ENCODE measurements at regions not wholly inside any gene's neighbourhood (a gene's known extent, or its start where the extent isn't known, plus 50 kb on each side); places are given as distances from the start of the nearest gene placed in this dataset.

DNA sequence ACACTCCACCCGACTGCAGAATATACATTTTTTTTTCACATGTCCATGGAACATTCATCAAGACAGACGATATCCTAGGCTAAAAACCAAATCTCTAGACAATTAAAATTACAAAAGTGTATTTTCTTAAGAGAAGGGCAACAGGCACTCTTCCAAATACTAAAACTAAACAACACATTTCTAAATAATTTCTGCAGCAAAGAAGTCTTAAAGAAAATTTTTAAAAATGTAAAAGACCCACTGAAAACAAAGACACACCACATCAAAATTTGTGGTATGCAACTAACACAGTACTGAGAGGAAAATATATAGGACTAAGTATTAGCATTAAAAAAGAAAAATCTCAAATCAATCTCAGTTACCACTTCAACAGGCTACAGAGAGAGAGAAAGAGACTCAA, 570.0 kb downstream of the SLC16A7 start:
- Mint-ChIP-seq H3K27me3 (no peaks in the 10 kb centered on the region), H3K36me3 (no peaks in the 10 kb centered on the region), H3K4me3 (no peak overlapping the region), H3K9me3 (peaks cover 0 to 8% (median 2%) of the 10 kb centered on the region in 7 donors), H3K4me1 (no peaks in the 10 kb centered on the region), H3K27ac (no peak overlapping the region)
- Histone ChIP-seq H3K27ac (ENCODE audit: insufficient read depth, low read length, poor library complexity, severe bottlenecking) (no peak overlapping the region), H3K36me3 (ENCODE audit: control insufficient read depth, insufficient read depth, low read length) (no peaks in the 10 kb centered on the region), H3K4me3 (ENCODE audit: low read depth, low read length) (no peak overlapping the region), H3K27me3 (ENCODE audit: control insufficient read depth, insufficient read depth, low read length) (no peaks in the 10 kb centered on the region), H3K4me1 (ENCODE audit: control insufficient read depth, insufficient read depth, low read length, poor library complexity, severe bottlenecking) (no peaks in the 10 kb centered on the region), H3K9me3 (ENCODE audit: control insufficient read depth in 2 of 2, low read length in 2 of 2) (no peaks in the 10 kb centered on the region)
- DNase-seq: no peak
- no peak for ATAC-seq (ENCODE audit: low read depth in 2 of 2)

DNA sequence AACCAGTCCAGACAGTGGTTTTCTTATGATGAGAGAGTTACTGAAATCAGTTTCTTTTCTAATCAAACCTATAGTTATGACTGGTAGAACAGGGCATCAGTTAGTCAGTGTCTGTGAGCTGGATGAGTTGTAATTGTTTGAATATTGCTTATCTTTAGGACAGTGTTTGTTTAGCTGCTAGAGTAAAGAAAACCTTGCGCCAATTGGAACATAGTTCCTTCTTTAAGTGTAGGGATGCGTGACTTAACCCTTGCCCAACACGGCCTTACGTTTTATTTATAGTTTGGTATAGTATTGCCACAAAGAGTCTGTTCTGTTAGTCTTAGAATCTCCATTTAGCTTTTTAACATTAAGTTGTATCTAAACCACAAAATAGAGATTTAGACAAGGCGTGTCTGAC, 572.6 kb downstream of the SLC16A7 start:
- H3K4me1 Mint-ChIP-seq: no peaks in the 10 kb centered on the region
- H3K36me3 ChIP-seq (ENCODE audit: control insufficient read depth, insufficient read depth, low read length): no peaks in the 10 kb centered on the region
- no peaks in the 10 kb centered on the region for H3K9me3 ChIP-seq (ENCODE audit: control insufficient read depth in 2 of 2, low read length in 2 of 2)
- H3K27ac ChIP-seq (ENCODE audit: insufficient read depth, low read length, poor library complexity, severe bottlenecking): no peak overlapping the region
- peaks cover 0 to 5% (median 4%) of the 10 kb centered on the region in 7 donors for H3K9me3 Mint-ChIP-seq
- no peak overlapping the region for H3K27ac Mint-ChIP-seq
- H3K4me3 ChIP-seq (ENCODE audit: low read depth, low read length): no peak overlapping the region
- ATAC-seq (ENCODE audit: low read depth in 2 of 2) (no peak), DNase-seq (no peak)
- H3K27me3 ChIP-seq (ENCODE audit: control insufficient read depth, insufficient read depth, low read length): no peaks in the 10 kb centered on the region
- no peak overlapping the region for H3K4me3 Mint-ChIP-seq
- no peaks in the 10 kb centered on the region for H3K4me1 ChIP-seq (ENCODE audit: control insufficient read depth, insufficient read depth, low read length, poor library complexity, severe bottlenecking)
- H3K27me3 Mint-ChIP-seq: no peaks in the 10 kb centered on the region
- no peaks in the 10 kb centered on the region for H3K36me3 Mint-ChIP-seq

DNA sequence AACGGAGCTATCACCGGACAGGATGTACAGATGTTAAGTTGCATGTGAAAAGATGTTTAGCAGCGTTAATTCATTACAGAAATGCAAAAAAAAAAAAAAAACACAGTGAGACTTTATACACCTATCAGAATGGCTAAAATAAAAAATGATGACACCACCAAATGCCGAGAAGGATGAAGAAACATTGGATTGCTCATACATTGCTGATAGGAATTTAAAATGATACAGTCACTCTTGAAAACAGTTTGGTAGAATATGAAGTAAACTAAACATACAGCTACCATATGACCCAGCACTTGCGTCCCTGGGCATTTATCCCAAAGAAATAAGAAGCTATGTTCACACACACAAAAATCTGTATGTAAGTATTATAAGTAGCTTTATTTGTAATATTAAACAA, 574.1 kb downstream of the SLC16A7 start:
- Mint-ChIP-seq H3K4me3 (no peak overlapping the region), H3K9me3 (peaks cover 0 to 4% (median 4%) of the 10 kb centered on the region in 7 donors), H3K27me3 (no peaks in the 10 kb centered on the region), H3K36me3 (no peaks in the 10 kb centered on the region), H3K4me1 (no peaks in the 10 kb centered on the region), H3K27ac (no peak overlapping the region)
- Histone ChIP-seq H3K27ac (ENCODE audit: insufficient read depth, low read length, poor library complexity, severe bottlenecking) (no peak overlapping the region), H3K9me3 (ENCODE audit: control insufficient read depth in 2 of 2, low read length in 2 of 2) (no peaks in the 10 kb centered on the region), H3K36me3 (ENCODE audit: control insufficient read depth, insufficient read depth, low read length) (no peaks in the 10 kb centered on the region), H3K4me1 (ENCODE audit: control insufficient read depth, insufficient read depth, low read length, poor library complexity, severe bottlenecking) (no peaks in the 10 kb centered on the region), H3K27me3 (ENCODE audit: control insufficient read depth, insufficient read depth, low read length) (no peaks in the 10 kb centered on the region), H3K4me3 (ENCODE audit: low read depth, low read length) (no peak overlapping the region)
- ATAC-seq (ENCODE audit: low read depth in 2 of 2) (no peak), DNase-seq (no peak)

DNA sequence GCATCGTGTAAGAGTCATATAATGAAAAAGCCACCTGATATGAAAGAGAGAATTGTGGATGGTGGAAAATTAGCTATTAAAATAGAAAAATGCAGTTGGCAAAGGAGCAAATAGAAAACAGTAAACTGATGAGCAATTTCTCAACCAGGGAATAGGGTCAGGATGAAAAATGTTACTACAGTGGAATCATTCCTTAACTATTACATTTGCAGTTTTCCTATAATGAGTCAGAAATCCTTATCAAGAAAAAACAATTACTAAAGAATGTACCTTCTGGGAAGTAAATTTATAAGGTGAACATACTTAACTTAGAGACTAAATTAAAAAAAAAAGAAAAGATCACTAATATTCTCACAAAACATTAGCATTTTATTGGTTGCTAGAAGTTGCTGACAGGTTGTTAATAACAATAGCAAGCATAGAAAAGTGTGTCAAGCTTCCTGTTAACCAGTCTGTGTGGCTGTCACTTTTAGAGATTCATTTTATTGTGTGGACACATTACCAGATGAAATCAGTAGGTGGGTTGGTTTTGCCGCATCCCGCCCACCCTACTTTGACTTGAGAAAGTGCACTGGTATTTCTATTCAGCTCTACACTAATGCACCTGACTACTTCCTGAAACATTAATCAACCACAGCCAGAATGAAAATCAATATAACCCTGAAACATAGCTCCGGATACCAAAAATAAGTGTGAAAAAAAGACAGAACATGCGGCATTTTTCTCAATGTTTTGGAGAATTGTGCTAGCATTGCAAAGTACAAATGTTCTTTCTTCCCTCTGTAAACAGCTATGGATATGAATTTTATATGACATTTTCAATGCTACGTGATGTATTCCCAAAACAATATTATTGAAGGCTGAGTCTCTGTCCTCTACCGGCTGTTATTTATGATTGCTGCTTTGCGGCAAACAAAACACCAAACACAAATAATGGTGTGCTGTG, 576.7 kb downstream of the SLC16A7 start:
- H3K4me1 Mint-ChIP-seq: no peaks in the 10 kb centered on the region
- Histone ChIP-seq H3K4me1 (ENCODE audit: control insufficient read depth, insufficient read depth, low read length, poor library complexity, severe bottlenecking) (no peaks in the 10 kb centered on the region), H3K4me3 (ENCODE audit: low read depth, low read length) (no peak overlapping the region), H3K27me3 (ENCODE audit: control insufficient read depth, insufficient read depth, low read length) (no peaks in the 10 kb centered on the region), H3K27ac (ENCODE audit: insufficient read depth, low read length, poor library complexity, severe bottlenecking) (no peak overlapping the region), H3K9me3 (ENCODE audit: control insufficient read depth in 2 of 2, low read length in 2 of 2) (no peaks in the 10 kb centered on the region), H3K36me3 (ENCODE audit: control insufficient read depth, insufficient read depth, low read length) (no peaks in the 10 kb centered on the region)
- DNase-seq (no peak), ATAC-seq (ENCODE audit: low read depth in 2 of 2) (no peak)
- H3K4me3 Mint-ChIP-seq: no peak overlapping the region
- no peaks in the 10 kb centered on the region for H3K27me3 Mint-ChIP-seq
- no peaks in the 10 kb centered on the region for H3K36me3 Mint-ChIP-seq
- H3K27ac Mint-ChIP-seq: no peak overlapping the region
- H3K9me3 Mint-ChIP-seq: peaks cover 0 to 4% (median 0%) of the 10 kb centered on the region in 7 donors

DNA sequence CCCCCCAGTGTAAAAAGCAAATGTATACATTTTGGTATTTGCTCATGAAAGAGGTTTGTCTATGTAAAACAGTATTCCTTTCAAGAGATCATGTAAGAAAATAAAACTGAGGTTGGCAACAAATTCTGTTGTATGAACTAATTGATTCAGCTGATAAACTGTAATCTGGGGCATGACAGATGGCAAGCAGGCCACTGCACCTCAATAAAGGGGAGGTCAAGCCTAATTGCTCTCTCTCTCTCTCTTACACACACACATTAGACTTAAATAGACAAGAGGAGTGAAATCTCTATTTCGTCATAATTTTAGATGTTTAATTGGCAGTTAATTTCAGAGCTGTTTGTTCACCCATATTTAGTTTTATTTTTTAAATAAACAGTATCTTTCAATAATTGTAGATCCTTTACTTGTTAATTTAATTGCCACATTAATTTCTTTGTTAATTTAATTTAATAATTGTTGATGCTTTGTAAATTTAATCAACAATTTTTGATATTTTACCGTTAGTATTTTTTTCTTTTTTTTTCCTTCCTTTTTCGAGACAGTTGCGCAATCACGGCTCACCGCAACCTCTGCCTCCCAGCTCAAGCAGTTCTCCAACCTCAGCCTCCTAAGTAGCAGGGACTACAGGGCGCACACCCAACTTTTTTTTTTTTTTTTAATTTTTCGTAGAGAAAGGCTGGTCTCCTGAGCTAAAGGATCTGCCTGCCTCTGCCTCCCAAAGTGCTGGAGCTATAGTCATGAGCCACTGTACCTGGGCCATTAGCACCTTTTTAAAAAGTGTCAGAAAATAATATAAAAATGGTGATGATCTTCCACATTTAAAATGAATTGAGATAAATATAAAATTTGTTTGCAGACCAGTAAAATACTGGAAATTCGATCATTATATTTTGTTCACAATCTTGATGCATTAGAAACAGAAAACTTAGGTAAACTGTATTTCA, 577.7 kb downstream of the SLC16A7 start:
- Histone ChIP-seq H3K27me3 (ENCODE audit: control insufficient read depth, insufficient read depth, low read length) (no peaks in the 10 kb centered on the region), H3K27ac (ENCODE audit: insufficient read depth, low read length, poor library complexity, severe bottlenecking) (no peak overlapping the region), H3K9me3 (ENCODE audit: control insufficient read depth in 2 of 2, low read length in 2 of 2) (no peaks in the 10 kb centered on the region), H3K4me1 (ENCODE audit: control insufficient read depth, insufficient read depth, low read length, poor library complexity, severe bottlenecking) (no peaks in the 10 kb centered on the region), H3K4me3 (ENCODE audit: low read depth, low read length) (no peak overlapping the region), H3K36me3 (ENCODE audit: control insufficient read depth, insufficient read depth, low read length) (no peaks in the 10 kb centered on the region)
- peaks cover 0 to 4% (median 0%) of the 10 kb centered on the region in 7 donors for H3K9me3 Mint-ChIP-seq
- DNase-seq (no peak), ATAC-seq (ENCODE audit: low read depth in 2 of 2) (no peak)
- no peak overlapping the region for H3K4me3 Mint-ChIP-seq
- H3K36me3 Mint-ChIP-seq: no peaks in the 10 kb centered on the region
- no peak overlapping the region for H3K27ac Mint-ChIP-seq
- no peaks in the 10 kb centered on the region for H3K27me3 Mint-ChIP-seq
- H3K4me1 Mint-ChIP-seq: no peaks in the 10 kb centered on the region

DNA sequence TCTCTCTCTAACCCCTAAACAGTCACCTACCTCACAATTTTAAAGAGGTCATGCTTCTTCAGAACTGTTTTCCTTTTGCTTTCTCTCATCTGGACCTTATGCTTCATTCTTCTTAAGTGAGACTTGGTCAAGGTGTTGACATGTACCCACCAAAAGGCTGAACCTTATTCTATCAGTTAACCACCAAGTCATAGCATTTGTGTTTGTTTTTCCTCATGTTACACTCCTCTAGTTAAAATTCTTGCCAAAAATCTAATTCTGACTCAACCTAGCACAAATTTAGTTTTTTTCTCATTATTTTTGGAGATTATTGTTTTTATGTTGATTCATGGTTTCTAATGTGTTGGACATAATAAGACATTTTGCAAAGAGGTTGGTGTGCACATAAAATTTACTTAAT, 578.6 kb downstream of the SLC16A7 start:
- H3K27me3 Mint-ChIP-seq: no peaks in the 10 kb centered on the region
- no peak overlapping the region for H3K4me3 ChIP-seq (ENCODE audit: low read depth, low read length)
- H3K36me3 Mint-ChIP-seq: no peaks in the 10 kb centered on the region
- no peaks in the 10 kb centered on the region for H3K4me1 ChIP-seq (ENCODE audit: control insufficient read depth, insufficient read depth, low read length, poor library complexity, severe bottlenecking)
- H3K36me3 ChIP-seq (ENCODE audit: control insufficient read depth, insufficient read depth, low read length): no peaks in the 10 kb centered on the region
- H3K27me3 ChIP-seq (ENCODE audit: control insufficient read depth, insufficient read depth, low read length): no peaks in the 10 kb centered on the region
- no peak overlapping the region for H3K27ac ChIP-seq (ENCODE audit: insufficient read depth, low read length, poor library complexity, severe bottlenecking)
- H3K4me3 Mint-ChIP-seq: no peak overlapping the region
- no peaks in the 10 kb centered on the region for H3K9me3 ChIP-seq (ENCODE audit: control insufficient read depth in 2 of 2, low read length in 2 of 2)
- H3K4me1 Mint-ChIP-seq: no peaks in the 10 kb centered on the region
- ATAC-seq (ENCODE audit: low read depth in 2 of 2): no peak
- H3K27ac Mint-ChIP-seq: no peak overlapping the region
- H3K9me3 Mint-ChIP-seq: peaks cover 0 to 4% (median 0%) of the 10 kb centered on the region in 7 donors
- no peak for DNase-seq

DNA sequence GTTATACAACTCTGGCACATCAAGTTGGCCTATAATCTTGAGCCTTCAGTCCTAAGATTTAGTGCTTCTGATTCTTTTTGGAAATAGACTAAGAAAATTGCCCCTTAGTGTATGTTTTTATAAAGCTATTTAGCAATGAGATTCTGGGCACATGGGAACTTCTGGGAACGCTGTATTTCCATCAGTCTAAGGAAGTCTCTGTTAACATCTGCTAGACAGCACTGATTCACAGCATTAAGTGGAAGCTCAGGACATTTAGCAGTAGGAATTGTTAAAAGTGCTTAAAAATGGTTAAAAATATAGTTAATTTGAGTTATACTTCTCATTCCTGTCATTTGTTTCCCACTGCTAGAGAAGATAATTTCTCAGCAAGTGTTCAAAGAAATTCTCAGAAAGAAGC, 579.1 kb downstream of the SLC16A7 start:
- H3K36me3 ChIP-seq (ENCODE audit: control insufficient read depth, insufficient read depth, low read length): no peaks in the 10 kb centered on the region
- DNase-seq (no peak), ATAC-seq (ENCODE audit: low read depth in 2 of 2) (no peak)
- Mint-ChIP-seq H3K4me3 (no peak overlapping the region), H3K27me3 (no peaks in the 10 kb centered on the region), H3K9me3 (peaks cover 0 to 4% (median 0%) of the 10 kb centered on the region in 7 donors), H3K27ac (no peak overlapping the region), H3K36me3 (no peaks in the 10 kb centered on the region), H3K4me1 (no peaks in the 10 kb centered on the region)
- H3K4me3 ChIP-seq (ENCODE audit: low read depth, low read length): no peak overlapping the region
- H3K4me1 ChIP-seq (ENCODE audit: control insufficient read depth, insufficient read depth, low read length, poor library complexity, severe bottlenecking): no peaks in the 10 kb centered on the region
- no peaks in the 10 kb centered on the region for H3K27me3 ChIP-seq (ENCODE audit: control insufficient read depth, insufficient read depth, low read length)
- no peak overlapping the region for H3K27ac ChIP-seq (ENCODE audit: insufficient read depth, low read length, poor library complexity, severe bottlenecking)
- no peaks in the 10 kb centered on the region for H3K9me3 ChIP-seq (ENCODE audit: control insufficient read depth in 2 of 2, low read length in 2 of 2)
